Activated T-helper 9 cell treated with anti-CD3 and anti-CD28 coated beads, Interleukin-2, amount 50 U/mL, for 16 hours (primary cell): ENCODE measurements at regions not wholly inside any gene's neighbourhood (a gene's known extent, or its start where the extent isn't known, plus 50 kb on each side); places are given as distances from the start of the nearest gene placed in this dataset.
A peak's percentile ranks its signal among the peaks of the same experiment; 100 is the strongest.
"Not testable (repeated sequence)": the region's sequence is repeated elsewhere in the genome, so short reads cannot be mapped to it uniquely, and the experiment has no call there.

ENCODE experiments used
- DNase-seq: peaks from one replicate; pipeline ENCODE4 v3.0.0-alpha.2; 2020; ENCODE audit warnings: low read depth

GRCh38 chr4:118410138-118410537 is 57.3 kb upstream of the PRSS12 start:
- DNase-seq: no peak

GRCh38 chr4:118417325-118417724 is 64.5 kb upstream of the PRSS12 start:
- DNase-seq: no peak

- not testable (repeated sequence) for DNase-seq
Observed at GRCh38 chr4:118417800-118418199, 65.0 kb upstream of the PRSS12 start.

GRCh38 chr4:118418396-118418795 is 65.6 kb upstream of the PRSS12 start:
- DNase-seq: not testable (repeated sequence)

GRCh38 chr4:118419626-118420025 is 66.8 kb upstream of the PRSS12 start:
- DNase-seq: not testable (repeated sequence)

- DNase-seq: peak; percentile 1
Observed at GRCh38 chr4:118424062-118424461, 71.3 kb upstream of the PRSS12 start.

GRCh38 chr4:118428881-118429280 is 76.1 kb upstream of the PRSS12 start:
- DNase-seq: not testable (repeated sequence)

- DNase-seq: not testable (repeated sequence)
Observed at GRCh38 chr4:118432359-118432758, 79.6 kb upstream of the PRSS12 start.

- DNase-seq: not testable (repeated sequence)
Observed at GRCh38 chr4:118433612-118434375, 81.0 kb upstream of the PRSS12 start.

GRCh38 chr4:118435415-118435814 is 82.6 kb upstream of the PRSS12 start:
- not testable (repeated sequence) for DNase-seq

GRCh38 chr4:118442115-118442837 is 89.5 kb upstream of the PRSS12 start:
- not testable (repeated sequence) for DNase-seq

- DNase-seq: not testable (repeated sequence)
Observed at GRCh38 chr4:118447397-118447796, 94.6 kb upstream of the PRSS12 start.

- not testable (repeated sequence) for DNase-seq
Observed at GRCh38 chr4:118454857-118455256, 102.1 kb upstream of the PRSS12 start.

- not testable (repeated sequence) for DNase-seq
Observed at GRCh38 chr4:118461435-118461834, 108.6 kb upstream of the PRSS12 start.

GRCh38 chr4:118465831-118466230 is 113.0 kb upstream of the PRSS12 start:
- not testable (repeated sequence) for DNase-seq

GRCh38 chr4:118474001-118474626 is 121.3 kb upstream of the PRSS12 start:
- not testable (repeated sequence) for DNase-seq

- DNase-seq: not testable (repeated sequence)
Observed at GRCh38 chr4:118474771-118475170, 122.0 kb upstream of the PRSS12 start.

GRCh38 chr4:118475901-118476300 is 123.1 kb upstream of the PRSS12 start:
- not testable (repeated sequence) for DNase-seq

- not testable (repeated sequence) for DNase-seq
Observed at GRCh38 chr4:118477826-118478225, 125.0 kb upstream of the PRSS12 start.

GRCh38 chr4:118485801-118486314 is 133.1 kb upstream of the PRSS12 start:
- DNase-seq: not testable (repeated sequence)

GRCh38 chr4:118492963-118493362 is 140.2 kb upstream of the PRSS12 start:
- DNase-seq: not testable (repeated sequence)

GRCh38 chr4:118494437-118494836 is 141.6 kb upstream of the PRSS12 start:
- DNase-seq: not testable (repeated sequence)
